ENCODE measurements at regions not wholly inside any gene's neighbourhood (a gene's known extent, or its start where the extent isn't known, plus 50 kb on each side); places are given as distances from the start of the nearest gene placed in this dataset.

DNA sequence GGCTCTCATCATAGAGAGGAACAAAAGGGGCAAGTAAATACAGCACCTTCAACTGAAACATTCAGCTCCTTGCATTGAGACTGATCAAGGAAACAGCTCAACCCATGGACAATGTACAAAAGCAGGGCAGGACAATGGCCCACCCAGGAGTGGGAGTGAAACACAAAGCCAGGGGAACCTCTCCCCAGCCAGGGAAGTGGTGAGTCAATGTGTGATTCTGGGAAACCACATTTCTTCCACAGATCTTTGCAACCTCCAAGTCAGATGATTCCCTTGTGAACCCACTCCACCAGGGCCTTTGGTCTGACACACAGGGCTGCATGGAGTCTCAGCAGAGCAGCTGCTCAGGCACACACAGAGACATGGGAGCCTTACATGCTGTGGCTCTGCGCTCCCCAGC lies 294.5 kb downstream of the NR4A2 start:
- TF ChIP-seq, protein P1, sequence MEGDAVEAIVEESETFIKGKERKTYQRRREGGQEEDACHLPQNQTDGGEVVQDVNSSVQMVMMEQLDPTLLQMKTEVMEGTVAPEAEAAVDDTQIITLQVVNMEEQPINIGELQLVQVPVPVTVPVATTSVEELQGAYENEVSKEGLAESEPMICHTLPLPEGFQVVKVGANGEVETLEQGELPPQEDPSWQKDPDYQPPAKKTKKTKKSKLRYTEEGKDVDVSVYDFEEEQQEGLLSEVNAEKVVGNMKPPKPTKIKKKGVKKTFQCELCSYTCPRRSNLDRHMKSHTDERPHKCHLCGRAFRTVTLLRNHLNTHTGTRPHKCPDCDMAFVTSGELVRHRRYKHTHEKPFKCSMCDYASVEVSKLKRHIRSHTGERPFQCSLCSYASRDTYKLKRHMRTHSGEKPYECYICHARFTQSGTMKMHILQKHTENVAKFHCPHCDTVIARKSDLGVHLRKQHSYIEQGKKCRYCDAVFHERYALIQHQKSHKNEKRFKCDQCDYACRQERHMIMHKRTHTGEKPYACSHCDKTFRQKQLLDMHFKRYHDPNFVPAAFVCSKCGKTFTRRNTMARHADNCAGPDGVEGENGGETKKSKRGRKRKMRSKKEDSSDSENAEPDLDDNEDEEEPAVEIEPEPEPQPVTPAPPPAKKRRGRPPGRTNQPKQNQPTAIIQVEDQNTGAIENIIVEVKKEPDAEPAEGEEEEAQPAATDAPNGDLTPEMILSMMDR (IDR thresholded peaks at IDR 0.05; ENCODE audit: insufficient read depth, low read depth, low read length): no peak
- no peak for TF ChIP-seq EZH2 (IDR thresholded peaks at IDR 0.05; ENCODE audit: insufficient read depth, low read length)

Data from astrocyte (in vitro differentiated cells and primary cell).